GM06990 (cell line): ENCODE measurements at regions not wholly inside any gene's neighbourhood (a gene's known extent, or its start where the extent isn't known, plus 50 kb on each side); places are given as distances from the start of the nearest gene placed in this dataset.

ENCODE experiments used
- DNase-seq: peaks from one replicate; pipeline ENCODE4 v3.0.0-alpha.2; 2011; ENCODE audit not compliant: insufficient read length; ENCODE audit errors: extremely low read depth
- H3K27me3 ChIP-seq: replicated peaks from 2 replicates; pipeline ENCODE4 v1.6.0; 2011; ENCODE audit warnings: low read length; ENCODE audit not compliant: control insufficient read depth, insufficient read depth
- H3K36me3 ChIP-seq: 2 replicates; pipeline ENCODE4 v1.5.1; 2011; ENCODE audit warnings: low read length; ENCODE audit not compliant: control insufficient read depth, insufficient read depth
- H3K4me3 ChIP-seq: replicated peaks from 2 replicates; pipeline ENCODE4 v1.5.1; 2011; ENCODE audit warnings: low read depth, mild to moderate bottlenecking, control low read depth, low read length
- CTCF ChIP-seq: IDR thresholded peaks from 2 replicates; pipeline ENCODE4 v1.5.1; 2011; ENCODE audit warnings: low read length, control low read depth, mild to moderate bottlenecking, inconsistent platforms; ENCODE audit not compliant: insufficient read depth, poor library complexity, severe bottlenecking

GRCh38 chr13:52933547-52934210 is 85.2 kb upstream of the PCDH8 start:
- Histone ChIP-seq H3K4me3 (no peak overlapping the region), H3K27me3 (no peaks in the 10 kb centered on the region; the same call in none of the 2 replicates), H3K36me3 (no peaks in the 10 kb centered on the region)
- no peak for DNase-seq
- no peak for TF ChIP-seq CTCF

GRCh38 chr13:52933099-52933498 is 84.7 kb upstream of the PCDH8 start:
- no peak for DNase-seq
- H3K36me3 ChIP-seq: no peaks in the 10 kb centered on the region
- no peak for TF ChIP-seq CTCF

GRCh38 chr13:52932649-52933048 is 84.2 kb upstream of the PCDH8 start:
- DNase-seq: no peak
- Histone ChIP-seq H3K27me3 (no peaks in the 10 kb centered on the region; the same call in none of the 2 replicates), H3K4me3 (no peak overlapping the region), H3K36me3 (no peaks in the 10 kb centered on the region)
- TF ChIP-seq CTCF: no peak

More at GRCh38 chr13:52933099-52933498, 84.7 kb upstream of the PCDH8 start:
- no peaks in the 10 kb centered on the region; the same call in none of the 2 replicates for H3K27me3 ChIP-seq
- H3K4me3 ChIP-seq: no peak overlapping the region

- H3K4me3 ChIP-seq: no peak overlapping the region
- TF ChIP-seq CTCF: no peak
- no peaks in the 10 kb centered on the region; the same call in none of the 2 replicates for H3K27me3 ChIP-seq
- no peaks in the 10 kb centered on the region for H3K36me3 ChIP-seq
- DNase-seq: no peak
These were observed 83.3 kb upstream of the PCDH8 start for GRCh38 chr13:52931539-52932431.

GRCh38 chr13:52931131-52931530 is 82.7 kb upstream of the PCDH8 start:
- no peak for DNase-seq
- H3K27me3 ChIP-seq: no peaks in the 10 kb centered on the region; the same call in none of the 2 replicates
- H3K4me3 ChIP-seq: no peak overlapping the region
- H3K36me3 ChIP-seq: no peaks in the 10 kb centered on the region
- TF ChIP-seq CTCF: no peak
